ENCODE measurements at regions not wholly inside any gene's neighbourhood (a gene's known extent, or its start where the extent isn't known, plus 50 kb on each side); places are given as distances from the start of the nearest gene placed in this dataset.

GRCh38 chr20:1711266-1711665, 53.7 kb upstream of the SIRPG start:
- FAIRE-seq = no peak

More at GRCh38 chr20:1711266-1711665, 53.7 kb upstream of the SIRPG start:
- TF ChIP-seq CTCF (IDR thresholded peaks at IDR 0.05; ENCODE audit: extremely low read depth in 1 of 2, insufficient read depth in 1 of 2, low read depth in 1 of 2, low read length in 2 of 2) = no peak
- no peak for TF ChIP-seq MAX (IDR thresholded peaks at IDR 0.05; ENCODE audit: insufficient read depth, insufficient read length)
- no peak for TF ChIP-seq MYC (IDR thresholded peaks at IDR 0.05; ENCODE audit: low read depth, low read length)
- TF ChIP-seq FOS (IDR thresholded peaks at IDR 0.05; ENCODE audit: borderline replicate concordance, insufficient read depth, low read length) = no peak
- TF ChIP-seq POLR2A (IDR thresholded peaks at IDR 0.05; ENCODE audit: low read depth, low read length) = no peak
- no peak for TF ChIP-seq EZH2 (IDR thresholded peaks at IDR 0.05; ENCODE audit: borderline replicate concordance, low read depth, low read length, severe bottlenecking)
- TF ChIP-seq JUN (IDR thresholded peaks at IDR 0.05; ENCODE audit: borderline replicate concordance, insufficient read depth, insufficient read length, low read depth) = no peak
- TF ChIP-seq GATA2 (IDR thresholded peaks at IDR 0.05; ENCODE audit: insufficient read depth, insufficient read length, low read depth, low read length) = no peak
- no peak for TF ChIP-seq POLR2AphosphoS5 (IDR thresholded peaks at IDR 0.05; ENCODE audit: insufficient read depth, low read depth, low read length)
- CTCF ChIA-PET = no interaction called here
- no peaks in the 10 kb centered on the region for H4K20me1 ChIP-seq (replicated peaks; ENCODE audit: control insufficient read depth, extremely low read depth, insufficient read depth, low read length)
- no peak for DNase-seq (ENCODE audit: low read depth, low spot score)
- no peak overlapping the region for H3K9ac ChIP-seq (replicated peaks; ENCODE audit: extremely low read depth, insufficient read depth, low read length)
- no peaks in the 10 kb centered on the region for H3K9me1 ChIP-seq (replicated peaks; ENCODE audit: control insufficient read depth, extremely low read depth, insufficient read depth, low read length)
- dilution Hi-C loops (cut with MboI; ENCODE audit: extremely low pct_ligation_motif_present, low sequenced_read_pairs) (no loop called here), intact Hi-C loops (cut with micrococcal nuclease) (no loop called here)
- no TSS peak for BruUV-seq (replicated peaks)
- no peaks in the 10 kb centered on the region for H3K36me3 ChIP-seq (ENCODE audit: control insufficient read depth in 2 of 2, extremely low read depth in 1 of 2, insufficient read depth in 2 of 2, low read length in 2 of 2)
- no peak overlapping the region for H3K4me2 ChIP-seq (ENCODE audit: insufficient read depth, low read length)
- no peak overlapping the region for H2AFZ ChIP-seq (ENCODE audit: low read depth, low read length)
- H3K27ac ChIP-seq (ENCODE audit: insufficient read depth, low read depth, low read length) = no peak overlapping the region
- no peaks in the 10 kb centered on the region for H3K9me3 ChIP-seq (replicated peaks; ENCODE audit: control insufficient read depth, insufficient read depth, low read length)
- peaks cover 7 to 18% of the 10 kb centered on the region in 2 experiments for H3K27me3 ChIP-seq (ENCODE audit: control insufficient read depth in 2 of 2, insufficient read depth in 2 of 2, low read length in 2 of 2)
- POLR2A ChIA-PET = no interaction called here
- H3K4me1 ChIP-seq (ENCODE audit: control insufficient read depth, extremely low read depth, insufficient read depth, low read length) = no peaks in the 10 kb centered on the region
- no peak overlapping the region for H3K4me3 ChIP-seq (replicated peaks in 1 of 3; ENCODE audit: insufficient read depth in 1 of 3, low read depth in 1 of 3, low read length in 3 of 3)
- H3K79me2 ChIP-seq (ENCODE audit: control insufficient read depth, insufficient read depth, low read length) = no peaks in the 10 kb centered on the region

Measured in endothelial cell of umbilical vein (primary cell).